ENCODE measurements at regions not wholly inside any gene's neighbourhood (a gene's known extent, or its start where the extent isn't known, plus 50 kb on each side); places are given as distances from the start of the nearest gene placed in this dataset.

- DNase-seq (ENCODE audit: extremely low read depth, low read depth): no peak
- TF ChIP-seq CTCF (IDR thresholded peaks at IDR 0.05; ENCODE audit: low read depth, low read length): no peak
Measured at GRCh38 chr22:48581205-48581766, 1246.4 kb downstream of the BRD1 start.

- no peak for TF ChIP-seq CTCF (IDR thresholded peaks at IDR 0.05; ENCODE audit: low read depth, low read length)
- no peak for DNase-seq (ENCODE audit: extremely low read depth, low read depth)
Measured at GRCh38 chr22:48580481-48580970, 1247.1 kb downstream of the BRD1 start.

- no peak for DNase-seq (ENCODE audit: extremely low read depth, low read depth)
- TF ChIP-seq CTCF (IDR thresholded peaks at IDR 0.05; ENCODE audit: low read depth, low read length): no peak
Measured at GRCh38 chr22:48579928-48580309, 1247.8 kb downstream of the BRD1 start.

GRCh38 chr22:48579043-48579927, 1248.4 kb downstream of the BRD1 start:
- no peak for DNase-seq (ENCODE audit: extremely low read depth, low read depth)
- no peak for TF ChIP-seq CTCF (IDR thresholded peaks at IDR 0.05; ENCODE audit: low read depth, low read length)

GRCh38 chr22:48578138-48579042, 1249.3 kb downstream of the BRD1 start:
- DNase-seq (ENCODE audit: extremely low read depth, low read depth): no peak

GRCh38 chr22:48577691-48578090, 1250.0 kb downstream of the BRD1 start:
- DNase-seq (ENCODE audit: extremely low read depth, low read depth): no peak
- no peak for TF ChIP-seq CTCF (IDR thresholded peaks at IDR 0.05; ENCODE audit: low read depth, low read length)

More at GRCh38 chr22:48578138-48579042, 1249.3 kb downstream of the BRD1 start:
- no peak for TF ChIP-seq CTCF (IDR thresholded peaks at IDR 0.05; ENCODE audit: low read depth, low read length)
